HG03575 (cell line): ENCODE measurements at regions not wholly inside any gene's neighbourhood (a gene's known extent, or its start where the extent isn't known, plus 50 kb on each side); places are given as distances from the start of the nearest gene placed in this dataset.
A peak's percentile ranks its signal among the peaks of the same experiment; 100 is the strongest.

Experiments used
- ATAC-seq: cut with Tn5 transposase; IDR thresholded peaks from one replicate; pipeline ENCODE4 v1.9.1; 2021; ENCODE audit not compliant: unreplicated experiment, insufficient number of reproducible peaks, low FRiP score; ENCODE audit errors: extremely low read depth

DNA sequence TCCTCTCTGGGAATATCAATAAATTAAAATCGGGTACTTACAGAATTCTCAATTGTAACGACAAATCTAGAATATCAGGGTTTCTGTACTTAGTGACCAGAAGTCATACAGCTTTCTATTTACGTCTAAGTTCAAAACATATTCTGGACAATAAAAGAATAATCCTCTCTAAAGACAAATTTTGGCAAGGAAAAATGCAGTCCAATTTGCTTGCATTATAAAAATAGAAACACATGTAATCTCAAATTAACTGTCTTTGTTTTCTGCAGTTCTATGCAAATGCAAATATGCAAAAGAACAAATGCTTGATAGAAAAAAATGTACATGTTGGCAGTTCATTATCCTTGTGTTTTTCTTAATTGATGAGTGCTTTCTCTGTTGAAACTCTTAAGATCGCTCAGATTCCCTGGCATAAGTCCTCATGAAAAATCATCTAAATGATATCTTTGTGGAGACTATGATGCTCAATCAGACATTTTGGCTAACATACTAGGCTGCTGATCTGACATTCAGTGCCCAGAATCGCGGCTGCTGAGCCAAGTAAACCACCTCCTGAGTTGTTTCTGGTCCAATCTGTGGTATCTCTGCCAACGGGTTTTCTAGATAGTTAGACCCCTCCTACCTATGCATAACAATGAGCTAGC, 990.1 kb upstream of the C9orf72 start:
- no peak for ATAC-seq

DNA sequence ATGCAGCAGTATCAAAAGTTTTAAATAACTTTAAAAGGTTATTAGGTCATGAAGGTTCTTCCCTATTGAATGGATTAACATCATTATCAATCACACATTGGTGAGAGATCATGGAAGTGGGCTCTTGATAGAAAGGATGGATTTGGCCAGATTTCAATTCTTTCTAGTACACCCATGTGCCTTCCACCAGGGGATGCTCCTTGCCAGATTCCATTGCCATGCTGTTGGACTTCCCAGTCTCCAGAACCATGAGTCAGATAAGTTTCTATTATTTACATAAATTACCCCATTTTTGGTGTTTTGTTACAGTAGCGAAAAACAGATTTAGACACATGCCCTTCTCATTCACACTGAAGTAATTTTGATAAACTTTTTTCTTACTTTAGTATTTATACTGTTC, 1010.6 kb upstream of the C9orf72 start:
- no peak for ATAC-seq

GRCh38 chr9:28584542-28584941, 1011.3 kb upstream of the C9orf72 start:
- no peak for ATAC-seq

DNA sequence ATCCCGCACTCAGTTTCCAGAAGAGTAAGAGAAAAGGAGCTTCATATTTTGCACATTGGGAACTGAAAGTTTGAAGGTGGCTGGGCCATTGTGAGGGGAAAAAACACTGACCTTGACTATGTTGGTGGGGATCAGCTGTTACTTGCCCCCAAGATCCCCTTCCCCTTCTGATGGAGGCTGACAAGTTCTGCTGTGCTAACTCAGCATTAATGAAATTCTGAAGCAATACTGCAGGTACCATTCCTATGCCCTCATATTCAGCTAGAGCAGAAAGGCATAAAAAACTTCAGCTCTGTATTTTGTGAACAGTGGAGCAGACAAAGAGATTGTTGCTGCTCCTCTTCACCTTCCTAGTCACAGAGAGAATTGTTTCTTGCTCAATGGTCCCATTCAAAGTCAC, 1013.8 kb upstream of the C9orf72 start:
- ATAC-seq, result no peak

- ATAC-seq, result no peak
Observed at GRCh38 chr9:28598408-28598807, 1025.1 kb upstream of the C9orf72 start.

- ATAC-seq, result no peak
Observed at GRCh38 chr9:28600226-28600625, 1026.9 kb upstream of the C9orf72 start.

DNA sequence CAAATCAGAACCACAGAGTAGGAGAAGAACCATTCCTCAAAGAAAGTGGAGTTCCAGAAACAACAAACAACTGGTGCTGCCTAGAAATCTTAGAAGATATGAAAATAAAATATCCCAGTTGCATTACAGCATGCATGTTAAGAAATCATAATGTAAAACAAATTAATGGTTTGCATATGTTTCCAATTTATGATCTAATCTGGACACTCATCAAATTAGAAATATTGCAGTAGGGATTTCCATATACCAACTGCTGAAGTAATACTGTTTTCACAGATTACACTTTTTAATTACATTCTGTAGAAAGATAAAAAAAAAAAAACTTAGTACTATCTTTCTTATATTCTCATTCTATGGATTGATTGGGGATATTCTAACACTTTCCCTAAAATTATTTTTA, 1034.6 kb upstream of the C9orf72 start:
- no peak for ATAC-seq

DNA sequence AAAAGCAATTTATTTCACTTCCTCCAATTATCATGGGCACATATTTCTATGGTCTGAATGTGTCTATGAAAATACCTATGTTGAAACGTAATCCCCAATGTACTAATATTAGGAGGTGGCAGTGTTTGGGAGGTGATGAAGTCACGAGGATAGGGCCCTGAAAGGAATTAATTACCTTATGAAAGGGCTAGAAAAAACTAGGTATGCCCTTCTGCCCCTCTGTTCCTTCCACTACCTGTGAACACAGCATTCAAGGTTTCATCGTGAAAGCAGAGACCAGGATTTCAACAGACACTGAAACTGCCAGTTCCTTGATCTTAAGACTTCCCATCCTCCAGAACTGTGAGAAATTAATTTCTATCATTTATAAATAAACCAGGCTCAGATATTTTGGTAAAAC, 1037.1 kb upstream of the C9orf72 start:
- no peak for ATAC-seq

- ATAC-seq, result no peak
Observed at GRCh38 chr9:28616310-28616709, 1043.0 kb upstream of the C9orf72 start.

DNA sequence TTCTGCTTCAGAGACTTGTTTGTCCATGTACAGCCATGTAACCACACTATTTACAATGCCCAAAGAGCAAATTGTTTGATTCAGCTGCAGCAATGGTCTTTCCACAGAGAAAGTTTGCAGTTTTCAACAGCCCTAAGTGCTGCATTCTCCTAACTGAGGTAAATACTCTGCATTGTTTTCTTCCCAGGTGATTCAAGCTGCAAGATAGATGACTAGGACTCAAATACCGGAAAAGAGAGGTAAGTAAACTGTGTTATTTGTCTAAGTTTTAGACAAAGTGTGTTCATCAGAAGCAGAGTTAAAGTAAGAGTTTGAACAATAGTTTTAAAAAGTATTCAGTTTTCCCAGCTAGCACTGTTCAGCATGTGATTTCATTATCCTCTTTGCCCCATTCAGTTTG, 1046.7 kb upstream of the C9orf72 start:
- no peak for ATAC-seq

DNA sequence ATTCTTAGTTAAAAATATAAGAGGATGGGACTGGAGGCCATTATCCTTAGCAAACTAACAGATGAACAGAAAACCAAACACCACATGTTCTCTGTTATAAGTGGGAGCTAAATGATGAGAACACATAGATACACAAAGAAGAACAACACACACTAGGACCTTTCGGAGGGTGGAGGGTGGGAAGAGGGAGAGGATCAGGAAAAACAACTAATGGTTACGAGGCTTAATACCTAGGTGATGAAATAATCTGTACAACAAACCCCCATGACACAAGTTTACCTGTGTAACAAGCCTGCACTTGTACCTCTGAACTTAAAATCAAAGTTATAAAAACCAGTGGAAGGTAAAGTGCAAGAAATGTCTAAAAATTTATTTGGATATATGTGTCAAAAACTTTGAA, 1047.4 kb upstream of the C9orf72 start:
- ATAC-seq, result no peak

DNA sequence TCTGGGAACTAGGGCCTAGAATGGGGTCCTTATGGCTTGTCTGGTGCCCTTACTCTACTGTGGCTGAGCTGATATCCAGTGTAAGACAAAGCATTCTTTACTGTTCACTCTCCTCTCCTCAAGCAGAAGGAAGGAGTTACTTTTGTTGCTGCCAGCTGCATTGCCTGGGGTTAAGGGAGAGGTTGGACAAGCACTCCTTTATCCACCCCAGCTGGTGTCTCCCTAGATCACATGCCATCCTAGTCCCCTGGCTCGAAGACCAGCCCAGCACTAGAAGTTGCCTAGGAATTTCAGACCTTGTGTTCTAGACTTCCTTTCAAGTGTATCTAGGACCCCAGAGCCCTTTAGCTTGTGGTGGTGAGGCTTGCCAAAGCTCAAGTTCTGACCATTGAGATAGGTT, 1051.5 kb upstream of the C9orf72 start:
- no peak for ATAC-seq

DNA sequence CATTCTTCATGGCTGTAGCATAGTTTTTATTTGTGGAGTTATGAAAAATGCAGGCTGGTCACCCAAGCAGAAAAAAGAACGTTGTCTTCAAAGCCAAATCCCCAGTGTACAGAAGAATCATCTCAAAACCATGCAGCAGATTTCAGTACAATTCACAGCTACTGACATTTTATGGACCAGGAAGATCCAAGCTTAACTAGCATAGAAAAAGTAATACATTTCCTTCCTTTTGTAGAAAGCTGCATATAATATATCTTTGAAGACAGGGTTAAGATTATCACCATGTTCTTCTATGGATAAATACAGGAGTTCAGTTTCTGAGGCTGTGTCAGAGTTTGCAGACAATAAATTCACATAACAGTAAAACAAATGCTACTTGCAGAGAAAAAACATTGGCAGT, 1054.8 kb upstream of the C9orf72 start:
- no peak for ATAC-seq

- ATAC-seq, result no peak
Observed at GRCh38 chr9:28648723-28649122, 1075.4 kb upstream of the C9orf72 start.

GRCh38 chr9:28650327-28650726, 1077.0 kb upstream of the C9orf72 start:
- ATAC-seq, result no peak

DNA sequence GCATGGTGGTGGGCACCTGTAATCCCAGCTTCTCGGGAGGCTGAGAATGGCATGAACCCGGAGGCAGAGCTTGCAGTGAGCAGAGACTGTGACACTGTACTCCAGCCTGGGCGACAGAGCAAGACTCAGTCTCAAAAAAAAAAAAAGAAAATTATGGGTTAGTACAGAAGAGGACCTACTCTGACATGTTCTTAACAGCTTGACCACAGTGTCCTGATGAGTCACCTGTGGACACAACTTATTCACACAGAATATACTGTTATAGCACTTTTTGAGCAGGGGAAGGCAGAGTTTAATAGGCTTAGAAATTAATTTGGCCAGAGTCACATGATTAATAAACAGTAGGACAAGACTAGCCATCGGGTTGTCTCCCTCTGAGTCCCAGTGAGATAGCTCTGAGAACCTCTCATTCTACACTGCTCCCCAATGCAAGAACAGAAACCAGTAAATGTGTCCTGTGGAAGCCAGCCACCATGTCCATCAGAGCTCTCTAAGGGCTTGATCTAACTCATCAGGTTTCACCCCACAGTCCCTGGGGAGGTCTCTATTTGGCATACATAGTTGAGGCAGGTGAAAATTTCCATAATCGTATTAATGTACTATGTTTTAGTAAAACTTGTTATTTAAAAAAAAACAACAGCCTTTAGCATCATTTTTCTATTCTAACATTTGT, 1077.9 kb upstream of the C9orf72 start:
- ATAC-seq, result no peak

GRCh38 chr9:28653216-28653615, 1079.9 kb upstream of the C9orf72 start:
- ATAC-seq, result no peak

DNA sequence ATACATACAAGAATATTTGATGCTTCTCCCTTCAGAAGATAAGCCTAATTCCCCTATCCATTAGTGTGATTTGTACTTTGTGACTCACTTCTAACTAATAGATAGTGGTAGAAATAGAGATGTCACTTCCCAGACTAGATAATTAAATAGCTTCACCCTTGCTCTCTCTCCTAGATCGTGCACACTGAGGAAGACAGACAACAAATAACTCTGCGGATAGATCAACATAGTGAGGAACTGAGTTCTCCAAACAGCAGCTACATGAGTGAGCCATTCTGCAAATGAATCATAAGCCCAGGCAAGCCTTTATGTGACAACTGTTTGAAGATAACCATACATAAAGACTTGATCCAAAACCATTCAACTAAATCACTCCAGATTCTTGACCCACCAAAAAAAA, 1083.4 kb upstream of the C9orf72 start:
- ATAC-seq, result no peak

DNA sequence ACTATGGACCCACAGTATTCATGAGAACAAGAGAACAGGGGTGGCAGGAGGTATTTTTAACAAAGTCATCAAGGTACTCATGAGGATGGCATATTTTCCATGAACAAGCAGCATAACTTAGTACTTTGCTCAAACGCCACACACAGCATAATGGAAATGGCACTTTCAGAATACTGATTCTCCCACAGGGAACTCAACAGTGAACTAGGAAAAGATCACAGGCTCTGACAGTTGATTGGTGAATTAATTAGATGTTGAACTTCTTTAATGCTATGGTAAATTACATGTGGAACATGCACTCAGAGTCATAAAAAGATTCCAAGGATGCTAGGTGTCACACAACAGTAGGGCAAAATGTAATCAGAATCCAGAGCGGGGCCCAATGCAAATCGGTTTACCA, 1088.6 kb upstream of the C9orf72 start:
- ATAC-seq, result no peak

DNA sequence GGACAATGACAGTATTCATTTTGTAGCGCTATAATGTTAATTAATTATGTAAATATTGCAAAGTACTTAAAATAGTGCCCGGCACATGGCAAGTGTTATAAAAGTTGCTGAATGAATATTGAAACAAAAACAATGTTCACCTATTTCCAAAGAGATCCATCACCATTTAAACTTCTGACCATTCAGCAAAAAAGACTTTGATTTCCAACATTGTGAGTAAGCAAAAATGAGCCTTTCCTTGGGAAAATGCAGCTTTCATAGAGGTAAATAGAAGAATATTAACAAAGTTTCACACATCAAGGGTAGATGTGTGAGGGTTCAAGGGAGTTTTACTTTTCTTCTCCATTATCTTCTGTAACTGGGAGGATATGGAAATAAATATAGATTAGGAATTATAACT, 1089.4 kb upstream of the C9orf72 start:
- no peak for ATAC-seq

GRCh38 chr9:28668158-28668557, 1094.9 kb upstream of the C9orf72 start:
- ATAC-seq, result peak; percentile 80
